ENCODE measurements at regions not wholly inside any gene's neighbourhood (a gene's known extent, or its start where the extent isn't known, plus 50 kb on each side); places are given as distances from the start of the nearest gene placed in this dataset.

GRCh38 chr10:117455346-117455745 is 80.1 kb upstream of the PDZD8 start:
- TF ChIP-seq EP300 (IDR thresholded peaks at IDR 0.05) (no peak), POLR2A (IDR thresholded peaks at IDR 0.05) (no peak), POLR2AphosphoS5 (IDR thresholded peaks at IDR 0.05) (no peak)
- TF ChIP-seq, protein P1, sequence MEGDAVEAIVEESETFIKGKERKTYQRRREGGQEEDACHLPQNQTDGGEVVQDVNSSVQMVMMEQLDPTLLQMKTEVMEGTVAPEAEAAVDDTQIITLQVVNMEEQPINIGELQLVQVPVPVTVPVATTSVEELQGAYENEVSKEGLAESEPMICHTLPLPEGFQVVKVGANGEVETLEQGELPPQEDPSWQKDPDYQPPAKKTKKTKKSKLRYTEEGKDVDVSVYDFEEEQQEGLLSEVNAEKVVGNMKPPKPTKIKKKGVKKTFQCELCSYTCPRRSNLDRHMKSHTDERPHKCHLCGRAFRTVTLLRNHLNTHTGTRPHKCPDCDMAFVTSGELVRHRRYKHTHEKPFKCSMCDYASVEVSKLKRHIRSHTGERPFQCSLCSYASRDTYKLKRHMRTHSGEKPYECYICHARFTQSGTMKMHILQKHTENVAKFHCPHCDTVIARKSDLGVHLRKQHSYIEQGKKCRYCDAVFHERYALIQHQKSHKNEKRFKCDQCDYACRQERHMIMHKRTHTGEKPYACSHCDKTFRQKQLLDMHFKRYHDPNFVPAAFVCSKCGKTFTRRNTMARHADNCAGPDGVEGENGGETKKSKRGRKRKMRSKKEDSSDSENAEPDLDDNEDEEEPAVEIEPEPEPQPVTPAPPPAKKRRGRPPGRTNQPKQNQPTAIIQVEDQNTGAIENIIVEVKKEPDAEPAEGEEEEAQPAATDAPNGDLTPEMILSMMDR (IDR thresholded peaks at IDR 0.05): no peak
